ENCODE measurements at regions not wholly inside any gene's neighbourhood (a gene's known extent, or its start where the extent isn't known, plus 50 kb on each side); places are given as distances from the start of the nearest gene placed in this dataset.

GRCh38 chr16:79451196-79451816 is 149.2 kb downstream of the MAF start:
- Histone ChIP-seq H3K4me1 (ENCODE audit: control insufficient read depth, insufficient read depth, low read depth, low read length) (no peaks in the 10 kb centered on the region), H2AFZ (ENCODE audit: low read depth, low read length) (no peak overlapping the region), H3K27me3 (ENCODE audit: control insufficient read depth in 1 of 2, insufficient read depth in 1 of 2, low read length in 2 of 2) (peaks cover 0 to 4% of the 10 kb centered on the region in 2 experiments), H3K9me3 (ENCODE audit: control insufficient read depth, low read length) (no peaks in the 10 kb centered on the region), H3K23ac (ENCODE audit: low read length in 2 of 2) (no peak overlapping the region), H3K36me3 (ENCODE audit: control insufficient read depth in 1 of 2, insufficient read depth in 2 of 2, low read depth in 1 of 2, low read length in 2 of 2) (no peaks in the 10 kb centered on the region), H3K14ac (ENCODE audit: low read length in 2 of 2) (no peak overlapping the region), H2AK5ac (ENCODE audit: low read length, severe bottlenecking) (no peak overlapping the region), H3K4me3 (ENCODE audit: insufficient read depth in 1 of 2, low read depth in 1 of 2, low read length in 2 of 2) (no peak overlapping the region), H4K8ac (ENCODE audit: low read length) (no peak overlapping the region), H3K4me2 (ENCODE audit: low read length, poor library complexity, severe bottlenecking) (no peak overlapping the region), H2BK5ac (ENCODE audit: low read depth, low read length, poor library complexity, severe bottlenecking) (no peak overlapping the region), H2BK12ac (ENCODE audit: low read length in 2 of 2) (no peak overlapping the region), H3K27ac (ENCODE audit: low read length, poor library complexity, severe bottlenecking) (no peak overlapping the region), H3K18ac (ENCODE audit: low read depth in 1 of 2, low read length in 2 of 2) (no peak overlapping the region), H3K79me1 (replicated peaks; ENCODE audit: low read length, poor library complexity, severe bottlenecking) (no peaks in the 10 kb centered on the region), H3K4ac (ENCODE audit: low read depth in 1 of 2, low read length in 2 of 2) (no peak overlapping the region), H3K9ac (ENCODE audit: low read length) (no peak overlapping the region), H2BK15ac (ENCODE audit: low read depth, poor library complexity, severe bottlenecking) (no peak overlapping the region), H4K91ac (ENCODE audit: low read length) (no peak overlapping the region), H2BK120ac (ENCODE audit: low read depth, low read length) (no peak overlapping the region)
- no peak for DNase-seq
- WGBS, result 46% methylated on average over 4 of the region's 4 CpGs

- H4K8ac ChIP-seq (ENCODE audit: low read length), result no peak overlapping the region
- H3K36me3 ChIP-seq (ENCODE audit: control insufficient read depth in 1 of 2, insufficient read depth in 2 of 2, low read depth in 1 of 2, low read length in 2 of 2), result no peaks in the 10 kb centered on the region
- H3K4me2 ChIP-seq (ENCODE audit: low read length, poor library complexity, severe bottlenecking), result no peak overlapping the region
- no peak overlapping the region for H3K4me3 ChIP-seq (ENCODE audit: insufficient read depth in 1 of 2, low read depth in 1 of 2, low read length in 2 of 2)
- no peak overlapping the region for H2BK5ac ChIP-seq (ENCODE audit: low read depth, low read length, poor library complexity, severe bottlenecking)
- H3K79me1 ChIP-seq (replicated peaks; ENCODE audit: low read length, poor library complexity, severe bottlenecking), result no peaks in the 10 kb centered on the region
- no peaks in the 10 kb centered on the region for H3K9me3 ChIP-seq (ENCODE audit: control insufficient read depth, low read length)
- H4K91ac ChIP-seq (ENCODE audit: low read length), result no peak overlapping the region
- H2BK15ac ChIP-seq (ENCODE audit: low read depth, poor library complexity, severe bottlenecking), result no peak overlapping the region
- H3K14ac ChIP-seq (ENCODE audit: low read length in 2 of 2), result no peak overlapping the region
- WGBS, result 100% methylated on average over 6 of the region's 6 CpGs
- no peak for DNase-seq
- H3K4me1 ChIP-seq (ENCODE audit: control insufficient read depth, insufficient read depth, low read depth, low read length), result no peaks in the 10 kb centered on the region
- H3K4ac ChIP-seq (ENCODE audit: low read depth in 1 of 2, low read length in 2 of 2), result no peak overlapping the region
- H3K27me3 ChIP-seq (ENCODE audit: control insufficient read depth in 1 of 2, insufficient read depth in 1 of 2, low read length in 2 of 2), result peaks cover 0 to 4% of the 10 kb centered on the region in 2 experiments
- no peak overlapping the region for H3K9ac ChIP-seq (ENCODE audit: low read length)
- no peak overlapping the region for H3K23ac ChIP-seq (ENCODE audit: low read length in 2 of 2)
- no peak overlapping the region for H2AK5ac ChIP-seq (ENCODE audit: low read length, severe bottlenecking)
- no peak overlapping the region for H3K27ac ChIP-seq (ENCODE audit: low read length, poor library complexity, severe bottlenecking)
- H2AFZ ChIP-seq (ENCODE audit: low read depth, low read length), result no peak overlapping the region
- no peak overlapping the region for H2BK12ac ChIP-seq (ENCODE audit: low read length in 2 of 2)
- no peak overlapping the region for H3K18ac ChIP-seq (ENCODE audit: low read depth in 1 of 2, low read length in 2 of 2)
- no peak overlapping the region for H2BK120ac ChIP-seq (ENCODE audit: low read depth, low read length)
These were observed 150.6 kb downstream of the MAF start for GRCh38 chr16:79449900-79450299.

- Histone ChIP-seq H3K9ac (ENCODE audit: low read length) (no peak overlapping the region), H2BK12ac (ENCODE audit: low read length in 2 of 2) (no peak overlapping the region), H3K4me1 (ENCODE audit: control insufficient read depth, insufficient read depth, low read depth, low read length) (no peaks in the 10 kb centered on the region), H2AK5ac (ENCODE audit: low read length, severe bottlenecking) (no peak overlapping the region), H3K18ac (ENCODE audit: low read depth in 1 of 2, low read length in 2 of 2) (no peak overlapping the region), H4K91ac (ENCODE audit: low read length) (no peak overlapping the region), H3K4me2 (ENCODE audit: low read length, poor library complexity, severe bottlenecking) (no peak overlapping the region), H2BK5ac (ENCODE audit: low read depth, low read length, poor library complexity, severe bottlenecking) (no peak overlapping the region), H2AFZ (ENCODE audit: low read depth, low read length) (no peak overlapping the region), H3K14ac (ENCODE audit: low read length in 2 of 2) (no peak overlapping the region), H2BK120ac (ENCODE audit: low read depth, low read length) (no peak overlapping the region), H3K36me3 (ENCODE audit: control insufficient read depth in 1 of 2, insufficient read depth in 2 of 2, low read depth in 1 of 2, low read length in 2 of 2) (no peaks in the 10 kb centered on the region), H3K27me3 (ENCODE audit: control insufficient read depth in 1 of 2, insufficient read depth in 1 of 2, low read length in 2 of 2) (peaks cover 0 to 3% of the 10 kb centered on the region in 2 experiments), H3K23ac (ENCODE audit: low read length in 2 of 2) (no peak overlapping the region), H3K79me1 (replicated peaks; ENCODE audit: low read length, poor library complexity, severe bottlenecking) (no peaks in the 10 kb centered on the region), H3K9me3 (ENCODE audit: control insufficient read depth, low read length) (no peaks in the 10 kb centered on the region), H2BK15ac (ENCODE audit: low read depth, poor library complexity, severe bottlenecking) (no peak overlapping the region), H4K8ac (ENCODE audit: low read length) (no peak overlapping the region), H3K27ac (ENCODE audit: low read length, poor library complexity, severe bottlenecking) (no peak overlapping the region), H3K4me3 (ENCODE audit: insufficient read depth in 1 of 2, low read depth in 1 of 2, low read length in 2 of 2) (no peak overlapping the region), H3K4ac (ENCODE audit: low read depth in 1 of 2, low read length in 2 of 2) (no peak overlapping the region)
- DNase-seq, result no peak
- 88% methylated on average over 9 of the region's 10 CpGs for WGBS
These were observed 151.3 kb downstream of the MAF start for GRCh38 chr16:79449067-79449769.

GRCh38 chr16:79444572-79444971 is 156.0 kb downstream of the MAF start:
- Histone ChIP-seq H3K27me3 (ENCODE audit: control insufficient read depth in 1 of 2, insufficient read depth in 1 of 2, low read length in 2 of 2) (no peaks in the 10 kb centered on the region), H3K14ac (ENCODE audit: low read length in 2 of 2) (no peak overlapping the region), H2AFZ (ENCODE audit: low read depth, low read length) (no peak overlapping the region), H3K4ac (ENCODE audit: low read depth in 1 of 2, low read length in 2 of 2) (no peak overlapping the region), H2BK12ac (ENCODE audit: low read length in 2 of 2) (no peak overlapping the region), H3K9me3 (ENCODE audit: control insufficient read depth, low read length) (no peaks in the 10 kb centered on the region), H4K91ac (ENCODE audit: low read length) (no peak overlapping the region), H2AK5ac (ENCODE audit: low read length, severe bottlenecking) (no peak overlapping the region), H3K18ac (ENCODE audit: low read depth in 1 of 2, low read length in 2 of 2) (no peak overlapping the region), H3K4me3 (ENCODE audit: insufficient read depth in 1 of 2, low read depth in 1 of 2, low read length in 2 of 2) (no peak overlapping the region), H3K36me3 (ENCODE audit: control insufficient read depth in 1 of 2, insufficient read depth in 2 of 2, low read depth in 1 of 2, low read length in 2 of 2) (no peaks in the 10 kb centered on the region), H3K4me2 (ENCODE audit: low read length, poor library complexity, severe bottlenecking) (no peak overlapping the region), H3K9ac (ENCODE audit: low read length) (no peak overlapping the region), H2BK120ac (ENCODE audit: low read depth, low read length) (no peak overlapping the region), H2BK5ac (ENCODE audit: low read depth, low read length, poor library complexity, severe bottlenecking) (no peak overlapping the region), H4K8ac (ENCODE audit: low read length) (no peak overlapping the region), H3K23ac (ENCODE audit: low read length in 2 of 2) (no peak overlapping the region), H3K27ac (ENCODE audit: low read length, poor library complexity, severe bottlenecking) (no peak overlapping the region), H3K4me1 (ENCODE audit: control insufficient read depth, insufficient read depth, low read depth, low read length) (peaks cover 3% of the 10 kb centered on the region), H3K79me1 (replicated peaks; ENCODE audit: low read length, poor library complexity, severe bottlenecking) (no peaks in the 10 kb centered on the region), H2BK15ac (ENCODE audit: low read depth, poor library complexity, severe bottlenecking) (no peak overlapping the region)
- 78% methylated on average over 4 of the region's 7 CpGs for WGBS
- no peak for DNase-seq
